HepG2 (cell line): ENCODE measurements at regions not wholly inside any gene's neighbourhood (a gene's known extent, or its start where the extent isn't known, plus 50 kb on each side); places are given as distances from the start of the nearest gene placed in this dataset.

ENCODE experiments used
- ATAC-seq: fragments of 200-7000 bp; cut with Tn5 transposase; 3 replicates; pipeline ENCODE4 v1.9.1; 2020; ENCODE audit warnings: mild to moderate bottlenecking, moderate library complexity
- BruUV-seq: library from RNA; stranded (reverse); fragments of 400-500 nt; replicated peaks from 2 replicates; lab custom pipeline; 2021; lab: Mats Ljungman, UMichigan
- CTCF ChIA-PET: fragments of 300-600 bp; formaldehyde crosslinking; extraction: SDS; loops from one replicate; lab custom pipeline; 2021; ENCODE audit warnings: low total read pairs, inconsistent platforms, low intra/inter-chr PET ratio; lab: Yijun Ruan, JAX
- POLR2A ChIA-PET: fragments of 350-600 bp; sonication (Branson Sonifier 250); formaldehyde crosslinking; loops from one replicate; lab custom pipeline; 2020; ENCODE audit warnings: antibody characterized with exemption, inconsistent platforms; lab: Yijun Ruan, JAX
- DNase-seq: peaks from one replicate; pipeline ENCODE4 v3.0.0-alpha.2; 2015; ENCODE audit warnings: low spot score
- FAIRE-seq: peaks from 3 replicates; lab custom pipeline; 2011; peaks lifted over from hg19 to GRCh38; lab: Jason Lieb, UNC
- H2AFZ ChIP-seq: one replicate; pipeline ENCODE4 v1.6.1; 2011; ENCODE audit warnings: low read length, inconsistent platforms
- H3K27ac ChIP-seq: fragments of 300-600 bp; 3 replicates; pipeline ENCODE4 v1.8.0; 2011; ENCODE audit warnings: mixed run types, mild to moderate bottlenecking, mixed read lengths, low read length, inconsistent platforms; ENCODE audit not compliant: insufficient read depth; ENCODE audit errors: extremely low read length
- H3K27me3 ChIP-seq, 2 experiments: fragments of 200-600 bp in 1 of 2; 2 replicates in 1 of 2; 3 replicates in 1 of 2; pipeline versions ENCODE4 v1.6.0 to v1.8.0; 2011; ENCODE audit warnings: low read length in 2 of 2, mild to moderate bottlenecking in 2 of 2, moderate library complexity in 2 of 2, inconsistent platforms in 1 of 2; ENCODE audit not compliant: insufficient read depth in 2 of 2, control insufficient read depth in 1 of 2
- H3K36me3 ChIP-seq, 2 experiments: fragments of 200-600 bp in 1 of 2; replicated peaks in 1 of 2; 2 replicates in 1 of 2; 3 replicates in 1 of 2; pipeline versions ENCODE4 v1.5.1 to v1.8.0; 2011; ENCODE audit warnings: low read length in 2 of 2, inconsistent platforms in 1 of 2; ENCODE audit not compliant: insufficient read depth in 2 of 2, control insufficient read depth in 1 of 2
- H3K4me1 ChIP-seq: 2 replicates; pipeline ENCODE4 v1.5.1; 2012; ENCODE audit warnings: low read length, inconsistent platforms; ENCODE audit not compliant: insufficient read depth
- H3K4me2 ChIP-seq: 2 replicates; pipeline ENCODE4 v1.6.0; 2011; ENCODE audit warnings: low read depth, low read length, inconsistent platforms
- H3K4me3 ChIP-seq, 3 experiments: fragments of 200-600 bp in 1 of 3; sonication (generic), shearing (Covaris generic) in 1 of 3; replicated peaks in 1 of 3; 2 replicates each; pipeline ENCODE4 v1.5.1; 2011 to 2016; ENCODE audit warnings: low read length in 3 of 3, inconsistent platforms in 2 of 3, low read depth in 2 of 3, mild to moderate bottlenecking in 2 of 3, control low read depth in 1 of 3, mixed read lengths in 1 of 3; ENCODE audit not compliant: insufficient read depth in 1 of 3
- H3K79me2 ChIP-seq: one replicate; pipeline ENCODE4 v1.6.1; 2011; ENCODE audit warnings: low read length, inconsistent platforms; ENCODE audit not compliant: insufficient read depth
- H3K9ac ChIP-seq: 2 replicates; pipeline ENCODE4 v1.6.0; 2011; ENCODE audit warnings: mild to moderate bottlenecking, low read depth, low read length, inconsistent platforms; ENCODE audit not compliant: insufficient read depth
- H3K9me3 ChIP-seq: 2 replicates; pipeline ENCODE4 v1.5.1; 2012; ENCODE audit warnings: mild to moderate bottlenecking, low read length
- H4K20me1 ChIP-seq: 2 replicates; pipeline ENCODE4 v1.6.0; 2011; ENCODE audit warnings: inconsistent platforms, mild to moderate bottlenecking, low read length, moderate library complexity; ENCODE audit not compliant: insufficient read depth
- DNMT1 ChIP-seq: sonication (generic); formaldehyde crosslinking; IDR thresholded peaks from 2 replicates; pipeline ENCODE4 v1.5.1; 2020; ENCODE audit warnings: mild to moderate bottlenecking, missing genetic modification reagents
- FOSL1 ChIP-seq: sonication (generic); formaldehyde crosslinking; IDR thresholded peaks from 2 replicates; pipeline ENCODE4 v1.9.0; 2021; ENCODE audit warnings: missing genetic modification reagents, borderline replicate concordance
- SRSF9 ChIP-seq: fragments of 200-400 bp; formaldehyde crosslinking; IDR thresholded peaks from 2 replicates; pipeline ENCODE4 v1.6.1; 2018; ENCODE audit warnings: borderline replicate concordance, mild to moderate bottlenecking, low read depth, low read length; ENCODE audit not compliant: insufficient read depth, poor library complexity, severe bottlenecking
- ZNF143 ChIP-seq: sonication (generic); formaldehyde crosslinking; IDR thresholded peaks from 2 replicates; pipeline ENCODE4 v1.4.0; 2020; ENCODE audit warnings: missing genetic modification reagents
- ZNF44 ChIP-seq: sonication (generic); formaldehyde crosslinking; IDR thresholded peaks from 2 replicates; pipeline ENCODE4 v1.5.1; 2020; ENCODE audit warnings: mild to moderate bottlenecking, missing genetic modification reagents
- ZNF598 ChIP-seq: sonication (generic); formaldehyde crosslinking; IDR thresholded peaks from 2 replicates; pipeline ENCODE4 v1.5.1; 2020; ENCODE audit warnings: mild to moderate bottlenecking, missing genetic modification reagents, borderline replicate concordance
- WGBS: methylation state at CpG from one replicate; pipeline ENCODE4 v1.1.6; 2017; ENCODE audit warnings: low lambda C conversion rate; 5-methylcytosine and 5-hydroxymethylcytosine counted together
- in situ Hi-C: cut with HindIII; loops from 2 replicates; pipeline ENCODE4 v1.10.0; 2017; ENCODE audit warnings: low pct_unique_long_range_greater_than_20kb; ENCODE audit not compliant: extremely low pct_ligation_motif_present
- intact Hi-C: fragments of 100-400 bp; cut with micrococcal nuclease; formaldehyde crosslinking; loops from one replicate; pipeline ENCODE4 v1.10.0; 2022; ENCODE audit not compliant: unreplicated experiment
- TF ChIP-seq, protein P1 (sequence below): sonication (generic); formaldehyde crosslinking; IDR thresholded peaks from 2 replicates; pipeline ENCODE4 v1.5.0; 2020; ENCODE audit warnings: missing genetic modification reagents, mild to moderate bottlenecking, borderline replicate concordance
- TF ChIP-seq, protein P2 (sequence below): conservative IDR thresholded peaks from 2 replicates; pipeline ENCODE4 v1.6.1; 2018; ENCODE audit warnings: missing genetic modification reagents
- TF ChIP-seq, protein P3 (sequence below): sonication (generic); formaldehyde crosslinking; IDR thresholded peaks from 2 replicates; pipeline ENCODE4 v1.5.1; 2020; ENCODE audit warnings: mild to moderate bottlenecking, missing genetic modification reagents, moderate library complexity

DNA sequence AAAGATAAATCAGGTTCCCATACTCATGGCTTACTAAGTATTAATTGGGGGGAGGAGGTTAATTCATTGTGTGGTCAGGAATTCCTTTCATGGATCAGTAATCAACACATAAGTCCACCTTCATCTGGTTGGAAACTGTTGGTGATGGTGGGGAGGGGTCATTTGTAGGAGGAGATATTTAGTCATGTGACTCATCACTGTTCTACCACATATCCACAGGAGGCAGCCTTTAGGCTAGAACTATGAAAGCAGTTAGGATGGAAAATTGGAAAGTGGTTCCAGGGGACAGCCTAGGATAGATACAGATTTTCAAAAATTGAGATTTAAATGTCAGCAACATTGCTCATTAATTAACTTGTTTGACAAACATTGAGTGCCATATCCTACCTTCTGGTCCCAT, 122.8 kb upstream of the PAXBP1 start:
- in situ Hi-C loops (no loop called here), intact Hi-C loops (no loop called here)
- no peak overlapping the region for H2AFZ ChIP-seq
- POLR2A ChIA-PET: no interaction called here
- no peaks in the 10 kb centered on the region for H4K20me1 ChIP-seq
- DNase-seq: no peak
- no peak for ATAC-seq
- H3K9ac ChIP-seq: no peak overlapping the region
- TF ChIP-seq ZNF143 (CRISPR knock-in tag): no peak
- TF ChIP-seq DNMT1: no peak
- no peak for TF ChIP-seq ZNF44
- no peak for FAIRE-seq
- CTCF ChIA-PET: no interaction called here
- H3K36me3 ChIP-seq: no peaks in the 10 kb centered on the region
- no TSS peak for BruUV-seq
- no peaks in the 10 kb centered on the region for H3K9me3 ChIP-seq
- no peak overlapping the region for H3K4me2 ChIP-seq
- H3K4me1 ChIP-seq: no peaks in the 10 kb centered on the region
- H3K27me3 ChIP-seq: peaks cover 0 to 5% of the 10 kb centered on the region in 2 experiments; a peak in 1 of 5 replicates
- no peak overlapping the region for H3K27ac ChIP-seq
- no peak overlapping the region for H3K4me3 ChIP-seq
- H3K79me2 ChIP-seq: no peaks in the 10 kb centered on the region

DNA sequence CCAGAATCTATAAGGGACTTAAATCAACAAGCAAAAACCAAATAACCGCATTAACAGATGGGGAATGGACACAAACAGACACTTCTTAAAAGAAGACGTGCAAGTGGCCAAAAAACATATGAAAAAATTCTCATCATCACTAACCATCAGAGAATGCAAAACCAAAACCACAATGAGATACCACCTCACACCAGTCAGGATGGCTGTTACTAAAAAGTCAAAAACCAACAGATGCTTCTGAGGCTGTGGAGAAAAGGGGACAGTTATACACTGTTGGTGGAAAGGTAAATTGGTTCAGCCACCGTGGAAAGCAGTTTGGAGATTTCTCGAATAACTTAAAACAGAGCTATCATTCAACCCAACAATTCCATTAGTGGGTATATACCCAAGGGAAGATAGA, 124.9 kb upstream of the OLIG2 start:
- Histone ChIP-seq H3K9ac (no peak overlapping the region), H3K79me2 (no peaks in the 10 kb centered on the region), H4K20me1 (no peaks in the 10 kb centered on the region), H3K4me1 (no peaks in the 10 kb centered on the region), H3K4me2 (no peak overlapping the region), H3K27me3 (no peaks in the 10 kb centered on the region), H3K9me3 (no peaks in the 10 kb centered on the region), H3K36me3 (no peaks in the 10 kb centered on the region), H3K27ac (no peak overlapping the region), H2AFZ (no peak overlapping the region), H3K4me3 (no peak overlapping the region)
- no peak for ATAC-seq
- POLR2A ChIA-PET: no interaction called here
- no peak for FAIRE-seq
- CTCF ChIA-PET: no interaction called here
- no TSS peak for BruUV-seq
- in situ Hi-C loops (no loop called here), intact Hi-C loops (no loop called here)
- TF ChIP-seq, protein P1, sequence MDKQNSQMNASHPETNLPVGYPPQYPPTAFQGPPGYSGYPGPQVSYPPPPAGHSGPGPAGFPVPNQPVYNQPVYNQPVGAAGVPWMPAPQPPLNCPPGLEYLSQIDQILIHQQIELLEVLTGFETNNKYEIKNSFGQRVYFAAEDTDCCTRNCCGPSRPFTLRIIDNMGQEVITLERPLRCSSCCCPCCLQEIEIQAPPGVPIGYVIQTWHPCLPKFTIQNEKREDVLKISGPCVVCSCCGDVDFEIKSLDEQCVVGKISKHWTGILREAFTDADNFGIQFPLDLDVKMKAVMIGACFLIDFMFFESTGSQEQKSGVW: no peak
- no peak for TF ChIP-seq SRSF9
- no peak for TF ChIP-seq FOSL1 (CRISPR knock-in tag)
- TF ChIP-seq ZNF598: no peak
- TF ChIP-seq, protein P2, sequence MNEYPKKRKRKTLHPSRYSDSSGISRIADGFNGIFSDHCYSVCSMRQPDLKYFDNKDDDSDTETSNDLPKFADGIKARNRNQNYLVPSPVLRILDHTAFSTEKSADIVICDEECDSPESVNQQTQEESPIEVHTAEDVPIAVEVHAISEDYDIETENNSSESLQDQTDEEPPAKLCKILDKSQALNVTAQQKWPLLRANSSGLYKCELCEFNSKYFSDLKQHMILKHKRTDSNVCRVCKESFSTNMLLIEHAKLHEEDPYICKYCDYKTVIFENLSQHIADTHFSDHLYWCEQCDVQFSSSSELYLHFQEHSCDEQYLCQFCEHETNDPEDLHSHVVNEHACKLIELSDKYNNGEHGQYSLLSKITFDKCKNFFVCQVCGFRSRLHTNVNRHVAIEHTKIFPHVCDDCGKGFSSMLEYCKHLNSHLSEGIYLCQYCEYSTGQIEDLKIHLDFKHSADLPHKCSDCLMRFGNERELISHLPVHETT (CRISPR knock-in tag): no peak
- TF ChIP-seq, protein P3, sequence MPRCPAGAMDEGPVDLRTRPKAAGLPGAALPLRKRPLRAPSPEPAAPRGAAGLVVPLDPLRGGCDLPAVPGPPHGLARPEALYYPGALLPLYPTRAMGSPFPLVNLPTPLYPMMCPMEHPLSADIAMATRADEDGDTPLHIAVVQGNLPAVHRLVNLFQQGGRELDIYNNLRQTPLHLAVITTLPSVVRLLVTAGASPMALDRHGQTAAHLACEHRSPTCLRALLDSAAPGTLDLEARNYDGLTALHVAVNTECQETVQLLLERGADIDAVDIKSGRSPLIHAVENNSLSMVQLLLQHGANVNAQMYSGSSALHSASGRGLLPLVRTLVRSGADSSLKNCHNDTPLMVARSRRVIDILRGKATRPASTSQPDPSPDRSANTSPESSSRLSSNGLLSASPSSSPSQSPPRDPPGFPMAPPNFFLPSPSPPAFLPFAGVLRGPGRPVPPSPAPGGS: no peak
- WGBS: 2% methylated on average over 4 of the region's 4 CpGs
- no peak for DNase-seq
